Pancreas (tissue), 10 donors: ENCODE measurements at regions not wholly inside any gene's neighbourhood (a gene's known extent, or its start where the extent isn't known, plus 50 kb on each side); places are given as distances from the start of the nearest gene placed in this dataset.

Experiments used
- ATAC-seq, 4 donors: fragments of 200-7000 bp; cut with Tn5 transposase; one replicate each; pipeline versions ENCODE4 v1.8.0 to v1.9.1; 2020; ENCODE audit warnings: mild to moderate bottlenecking in 4 of 4, moderate library complexity in 4 of 4
- DNase-seq, 6 donors: peaks; one replicate each; pipeline ENCODE4 v3.0.0-alpha.2; 2020
- FAIRE-seq: peaks from 2 replicates; lab custom pipeline; 2012; peaks lifted over from hg19 to GRCh38; lab: Jason Lieb, UNC
- H3K27ac ChIP-seq, 4 donors: fragments of 200-600 bp; sonication (generic); 1 replicate in 3 of 4; 2 replicates in 1 of 4; pipeline versions ENCODE4 v1.5.0 to v1.8.0; 2020
- H3K27me3 ChIP-seq, 4 donors: fragments of 200-600 bp; one replicate each; pipeline ENCODE4 v1.8.0; 2021
- H3K36me3 ChIP-seq, 3 donors: fragments of 200-600 bp; sonication (generic) in 1 of 3; one replicate each; pipeline versions ENCODE4 v1.5.0 to v1.8.0; 2020 to 2021
- H3K4me1 ChIP-seq, 3 donors: fragments of 200-600 bp; one replicate each; pipeline ENCODE4 v1.8.0; 2021
- H3K4me3 ChIP-seq, 4 donors: fragments of 200-600 bp; sonication (generic) in 2 of 4; one replicate each; pipeline versions ENCODE4 v1.5.0 to v1.8.0; 2020 to 2021
- H3K9me3 ChIP-seq, 4 donors: fragments of 200-600 bp; one replicate each; pipeline ENCODE4 v1.8.0; 2021
- CTCF ChIP-seq, 4 donors: fragments of 200-600 bp; sonication (generic) in 3 of 4; IDR thresholded peaks; one replicate each; pipeline versions ENCODE4 v1.5.0 to v1.8.0; 2021; ENCODE audit warnings: antibody characterized with exemption in 4 of 4
- WGBS, 2 donors: extraction: QIAGEN DNeasy Blood & Tissue Kit; methylation state at CpG; one replicate each; pipeline ENCODE4 v1.1.7; 2013; 5-methylcytosine and 5-hydroxymethylcytosine counted together
- intact Hi-C, 3 donors: fragments of 100-400 bp; cut with DNase I; formaldehyde crosslinking; loops; one replicate each; pipeline versions ENCODE4 v1.11.1 to v1.14.2; 2022
- donor health status: healthy with polysubstance abuse.
- donor health status: DM: no; HTN: no; CAD: no; lungs with moderate emphysema.
- donor health status: DM: no; HTN: no; CAD: no.
- donor health status: control.
- donor health status: control.
- donor health status: Bipolar disorder and iron deficiency.
- donor health status: DM: yes; HTN: yes; CAD: no.
- donor health status: DM: no; HTN: no; CAD: no.
- donor health status: DM: no; HTN: no; CAD: no.
- donor health status: DM: yes; HTN: yes; CAD: no.

DNA sequence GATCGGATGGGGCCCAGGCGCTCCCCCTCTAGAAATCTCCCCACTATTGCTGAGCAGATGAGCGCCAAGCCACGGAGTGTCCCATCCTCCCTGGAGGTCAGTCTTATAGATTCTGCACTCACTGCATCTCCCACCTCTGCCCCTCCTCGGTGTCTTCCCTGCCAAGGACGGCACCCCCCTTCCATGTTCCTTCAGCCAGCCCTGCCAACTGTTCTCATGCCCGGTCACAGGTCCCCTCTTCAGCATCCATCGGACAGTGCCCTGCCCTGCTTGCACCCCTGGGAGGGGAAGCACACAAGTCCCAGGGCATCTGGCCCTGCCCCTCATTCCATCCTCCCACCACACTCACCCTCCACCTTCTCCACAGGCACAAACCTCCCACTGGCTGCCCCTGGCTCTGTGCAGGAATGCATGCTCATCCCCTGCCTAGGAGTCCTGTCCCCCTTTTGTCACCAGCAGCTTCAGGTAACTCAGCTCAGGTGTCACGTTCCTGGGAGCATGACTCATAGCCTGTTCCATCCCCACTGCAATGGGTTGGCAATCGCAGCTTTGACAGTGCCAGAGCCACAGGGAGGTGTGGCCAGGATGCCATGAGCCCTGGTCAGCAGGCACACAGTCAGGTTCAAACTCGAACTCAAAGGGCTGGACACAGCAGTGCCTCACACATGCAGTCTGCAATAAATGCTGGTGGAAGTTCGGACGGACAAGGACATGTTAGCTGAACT lies 234.7 kb upstream of the TCERG1L start:
- Histone ChIP-seq H3K27ac (no peak overlapping the region), H3K4me3 (no peak overlapping the region), H3K9me3 (no peaks in the 10 kb centered on the region), H3K4me1 (no peaks in the 10 kb centered on the region), H3K27me3 (peaks cover 0 to 4% (median 0%) of the 10 kb centered on the region in 4 donors), H3K36me3 (no peaks in the 10 kb centered on the region)
- intact Hi-C loops, result no loop called here
- ATAC-seq, result peak in 1 of 4 donors; percentile 66
- no peak for FAIRE-seq
- no peak for DNase-seq
- no peak for TF ChIP-seq CTCF (IDR thresholded peaks at IDR 0.05)
- WGBS, 2 donors, result 53 to 68% methylated on average over 13 of the region's 13 CpGs

- intact Hi-C loops, result no loop called here
- H3K27ac ChIP-seq, result no peak overlapping the region
- H3K27me3 ChIP-seq, result peaks cover 0 to 4% (median 0%) of the 10 kb centered on the region in 4 donors
- no peak for FAIRE-seq
- no peak for TF ChIP-seq CTCF (IDR thresholded peaks at IDR 0.05)
- no peak for ATAC-seq
- DNase-seq, result no peak
- H3K4me3 ChIP-seq, result no peak overlapping the region
- 65 to 84% methylated on average over 8 of the region's 8 CpGs for WGBS, 2 donors
- H3K36me3 ChIP-seq, result no peaks in the 10 kb centered on the region
- no peaks in the 10 kb centered on the region for H3K9me3 ChIP-seq
- no peaks in the 10 kb centered on the region for H3K4me1 ChIP-seq
Observed at GRCh38 chr10:131547129-131547799, 235.7 kb upstream of the TCERG1L start.

DNA sequence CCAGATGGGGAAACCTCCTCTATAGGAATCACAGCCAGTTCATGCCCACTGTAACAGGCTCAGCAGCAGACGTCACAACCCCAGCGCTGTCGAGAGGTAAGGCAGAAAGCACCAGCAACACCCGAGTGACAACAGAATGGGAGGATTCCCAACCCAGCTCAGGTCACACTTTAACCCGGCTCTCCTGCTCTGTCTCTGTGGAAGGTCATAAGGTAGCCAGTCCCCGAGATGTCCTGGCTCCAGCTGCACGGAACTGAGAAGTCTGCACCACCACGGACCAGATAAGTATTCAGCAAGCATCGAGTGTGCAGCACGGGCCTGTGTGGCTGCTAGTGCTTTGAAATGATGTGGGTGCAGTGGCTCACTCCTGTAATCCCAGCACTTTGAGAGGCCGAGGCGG lies 236.7 kb upstream of the TCERG1L start:
- H3K36me3 ChIP-seq, result no peaks in the 10 kb centered on the region
- no peak for ATAC-seq
- no peak overlapping the region for H3K27ac ChIP-seq
- no peak for DNase-seq
- WGBS, 2 donors, result 60 to 69% methylated on average over 12 of the region's 12 CpGs
- no peak overlapping the region for H3K4me3 ChIP-seq
- H3K9me3 ChIP-seq, result no peaks in the 10 kb centered on the region
- H3K27me3 ChIP-seq, result peaks cover 0 to 4% (median 0%) of the 10 kb centered on the region in 4 donors
- intact Hi-C loops, result no loop called here
- H3K4me1 ChIP-seq, result no peaks in the 10 kb centered on the region
- no peak for TF ChIP-seq CTCF (IDR thresholded peaks at IDR 0.05)
- FAIRE-seq, result no peak

GRCh38 chr10:131549116-131549515 lies 237.6 kb upstream of the TCERG1L start:
- Histone ChIP-seq H3K4me1 (no peaks in the 10 kb centered on the region), H3K27me3 (no peaks in the 10 kb centered on the region), H3K36me3 (no peaks in the 10 kb centered on the region), H3K9me3 (no peaks in the 10 kb centered on the region), H3K4me3 (no peak overlapping the region), H3K27ac (no peak overlapping the region)
- ATAC-seq (no peak), DNase-seq (no peak), FAIRE-seq (no peak)
- intact Hi-C loops, result no loop called here
- no peak for TF ChIP-seq CTCF (IDR thresholded peaks at IDR 0.05)
- WGBS, 2 donors, result 82 to 87% methylated on average over 8 of the region's 8 CpGs

- Histone ChIP-seq H3K27me3 (no peaks in the 10 kb centered on the region), H3K36me3 (no peaks in the 10 kb centered on the region), H3K27ac (no peak overlapping the region), H3K4me1 (no peaks in the 10 kb centered on the region), H3K4me3 (no peak overlapping the region), H3K9me3 (no peaks in the 10 kb centered on the region)
- FAIRE-seq, result no peak
- no peak for DNase-seq
- intact Hi-C loops, result no loop called here
- no peak for ATAC-seq
- WGBS, 2 donors, result 61 to 71% methylated on average over 6 of the region's 6 CpGs
- TF ChIP-seq CTCF (IDR thresholded peaks at IDR 0.05), result no peak
Observed at GRCh38 chr10:131553121-131553520, 241.6 kb upstream of the TCERG1L start.
